GM12864 (cell line): ENCODE measurements at regions not wholly inside any gene's neighbourhood (a gene's known extent, or its start where the extent isn't known, plus 50 kb on each side); places are given as distances from the start of the nearest gene placed in this dataset.

Experiments
- DNase-seq: peaks from one replicate; pipeline ENCODE4 v3.0.0-alpha.2; 2011; ENCODE audit warnings: low read depth
- H3K4me3 ChIP-seq: 2 replicates; pipeline ENCODE4 v1.5.1; 2011; ENCODE audit warnings: mild to moderate bottlenecking, low read depth, low read length, control low read depth
- TF ChIP-seq, protein P1 (sequence below): IDR thresholded peaks from 2 replicates; pipeline ENCODE4 v1.5.1; 2011; ENCODE audit warnings: low read depth, mild to moderate bottlenecking, moderate library complexity, low read length, control low read depth, inconsistent platforms; ENCODE audit errors: missing control alignments

DNA sequence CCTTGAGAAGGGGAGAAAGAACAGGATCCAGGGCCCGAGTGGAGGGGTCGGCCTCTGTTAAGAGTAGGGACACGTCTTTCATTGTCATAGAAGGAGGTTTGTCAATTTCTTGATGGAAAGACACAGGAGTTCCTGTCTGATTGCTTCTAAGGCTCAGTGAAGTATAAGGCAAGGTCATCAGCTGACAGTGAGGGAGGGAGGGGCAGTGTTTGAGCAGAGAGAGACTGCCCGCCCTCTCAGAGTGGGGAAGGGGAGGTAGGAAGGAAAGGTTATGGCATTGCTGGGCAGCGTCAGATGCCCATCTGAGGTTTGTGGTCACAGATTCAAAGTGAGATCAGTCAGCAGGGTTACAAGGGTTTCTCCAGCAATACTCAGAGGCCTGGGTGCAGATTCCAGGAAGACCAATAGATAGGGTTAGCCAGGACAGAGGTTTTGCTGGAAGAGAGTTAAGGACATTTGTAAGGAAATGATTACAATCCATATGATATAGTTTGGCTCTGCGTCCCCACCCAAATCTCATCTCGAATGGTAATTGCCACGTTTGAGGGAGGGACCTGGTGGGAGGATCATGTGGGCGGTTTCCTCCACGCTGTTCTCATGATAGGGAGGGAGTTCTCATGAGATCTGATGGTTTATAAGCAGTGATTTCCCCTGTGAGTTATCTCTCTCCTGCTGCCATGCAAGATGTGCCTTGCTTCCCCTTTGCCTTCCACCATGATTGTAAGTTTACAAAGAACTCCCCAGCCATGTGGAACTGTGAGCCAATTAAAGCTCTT lies 127.2 kb upstream of the GJB5 start:
- DNase-seq, result no peak
- TF ChIP-seq, protein P1, sequence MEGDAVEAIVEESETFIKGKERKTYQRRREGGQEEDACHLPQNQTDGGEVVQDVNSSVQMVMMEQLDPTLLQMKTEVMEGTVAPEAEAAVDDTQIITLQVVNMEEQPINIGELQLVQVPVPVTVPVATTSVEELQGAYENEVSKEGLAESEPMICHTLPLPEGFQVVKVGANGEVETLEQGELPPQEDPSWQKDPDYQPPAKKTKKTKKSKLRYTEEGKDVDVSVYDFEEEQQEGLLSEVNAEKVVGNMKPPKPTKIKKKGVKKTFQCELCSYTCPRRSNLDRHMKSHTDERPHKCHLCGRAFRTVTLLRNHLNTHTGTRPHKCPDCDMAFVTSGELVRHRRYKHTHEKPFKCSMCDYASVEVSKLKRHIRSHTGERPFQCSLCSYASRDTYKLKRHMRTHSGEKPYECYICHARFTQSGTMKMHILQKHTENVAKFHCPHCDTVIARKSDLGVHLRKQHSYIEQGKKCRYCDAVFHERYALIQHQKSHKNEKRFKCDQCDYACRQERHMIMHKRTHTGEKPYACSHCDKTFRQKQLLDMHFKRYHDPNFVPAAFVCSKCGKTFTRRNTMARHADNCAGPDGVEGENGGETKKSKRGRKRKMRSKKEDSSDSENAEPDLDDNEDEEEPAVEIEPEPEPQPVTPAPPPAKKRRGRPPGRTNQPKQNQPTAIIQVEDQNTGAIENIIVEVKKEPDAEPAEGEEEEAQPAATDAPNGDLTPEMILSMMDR, result no peak
- no peak overlapping the region for H3K4me3 ChIP-seq

DNA sequence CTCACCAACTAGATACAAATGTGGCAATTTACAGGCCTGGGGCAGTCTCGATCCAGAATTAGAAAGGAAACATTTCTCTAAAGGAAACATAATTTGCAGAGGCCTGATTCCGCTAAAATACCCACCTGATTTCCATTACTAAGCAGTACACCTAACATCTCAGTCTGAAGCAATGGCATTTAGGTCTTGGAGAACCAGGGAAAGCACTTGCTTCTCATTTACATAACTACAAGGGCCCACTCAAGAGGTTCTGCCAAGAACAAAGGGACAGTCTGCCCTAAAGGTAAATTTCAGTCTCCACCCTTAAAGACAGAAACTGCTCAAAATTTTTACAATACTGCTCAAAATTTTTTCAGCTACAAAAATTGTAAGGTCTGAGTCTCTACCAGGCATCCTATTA lies 123.7 kb upstream of the GJB5 start:
- no peak for DNase-seq
- TF ChIP-seq, protein P1, result no peak
- H3K4me3 ChIP-seq, result no peak overlapping the region

DNA sequence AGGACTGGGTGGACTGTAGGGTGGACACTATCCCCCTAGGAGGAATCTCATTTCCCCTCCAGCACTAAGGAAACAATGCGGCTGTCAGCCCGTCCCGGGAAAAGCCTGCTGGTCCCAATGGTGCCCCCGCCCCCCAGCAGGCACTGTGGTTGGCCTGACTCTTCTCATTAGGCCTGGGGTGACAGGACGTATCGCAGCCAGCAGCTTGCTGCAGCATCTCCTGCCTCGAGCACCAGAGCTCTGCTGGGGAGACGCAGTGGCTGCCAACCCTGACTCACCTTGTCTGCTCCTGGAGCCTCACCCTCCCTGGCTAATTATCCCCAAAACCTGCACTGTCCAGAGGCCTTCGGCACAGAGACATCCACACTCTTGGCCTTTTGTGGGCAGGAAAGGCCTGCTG lies 115.1 kb upstream of the GJB5 start:
- TF ChIP-seq, protein P1, result no peak
- DNase-seq, result no peak
- H3K4me3 ChIP-seq, result no peak overlapping the region

DNA sequence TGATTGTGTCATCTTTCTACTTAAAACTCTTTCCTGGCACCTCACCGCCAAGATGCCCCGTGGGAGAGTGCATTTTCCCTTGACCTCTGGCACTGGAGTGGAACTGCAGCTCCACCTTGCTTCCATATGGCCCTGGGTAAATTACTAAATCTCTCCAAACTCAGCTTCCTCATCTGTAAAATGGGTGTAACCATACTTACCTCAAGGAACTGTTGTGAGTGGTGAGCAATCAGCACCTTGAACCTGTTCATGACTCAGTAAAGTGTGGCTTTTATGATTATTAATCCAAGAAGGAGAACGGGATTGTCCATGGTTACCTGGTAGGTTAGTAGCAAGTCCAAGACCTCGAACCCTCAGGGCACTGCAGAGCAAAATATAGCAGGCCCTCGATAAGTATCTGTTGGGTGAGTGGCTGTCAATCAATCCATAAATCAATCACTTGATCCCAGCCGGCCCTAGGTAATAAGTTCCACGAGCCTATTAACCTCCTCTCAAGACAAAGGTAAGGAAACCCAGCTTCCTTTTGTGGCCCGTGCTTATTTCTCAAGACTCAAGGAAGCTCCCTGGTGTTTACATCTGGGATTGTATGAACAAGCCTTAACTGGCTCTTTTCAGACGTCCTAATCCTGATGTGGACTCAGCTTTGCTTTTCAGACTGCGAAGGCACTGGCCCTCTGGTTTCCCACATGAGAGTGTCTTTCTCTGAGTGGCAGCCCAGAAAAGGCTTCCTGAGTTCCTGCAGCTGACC lies 114.0 kb upstream of the GJB5 start:
- no peak for DNase-seq
- TF ChIP-seq, protein P1, result no peak
- H3K4me3 ChIP-seq, result no peak overlapping the region

DNA sequence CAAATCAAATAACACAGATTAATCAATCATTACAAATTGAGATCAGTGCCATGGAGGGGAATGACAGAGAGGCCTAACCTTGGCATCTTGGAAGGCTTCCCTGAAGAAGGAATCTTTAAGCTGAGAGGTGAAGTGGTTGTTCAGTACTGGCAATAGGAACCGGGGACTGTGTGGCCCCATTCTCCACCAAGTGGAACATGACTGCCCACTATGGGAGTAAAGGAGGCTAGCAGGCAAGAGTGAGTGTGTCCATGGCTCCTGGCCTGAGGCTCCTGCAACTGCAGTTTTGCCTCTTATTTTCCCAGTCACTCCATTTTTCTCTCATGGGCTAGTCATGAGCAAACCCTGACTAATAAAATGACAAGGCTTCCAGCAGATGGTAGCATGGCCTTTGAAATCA lies 112.2 kb upstream of the GJB5 start:
- no peak for DNase-seq
- no peak overlapping the region for H3K4me3 ChIP-seq
- TF ChIP-seq, protein P1, result no peak

DNA sequence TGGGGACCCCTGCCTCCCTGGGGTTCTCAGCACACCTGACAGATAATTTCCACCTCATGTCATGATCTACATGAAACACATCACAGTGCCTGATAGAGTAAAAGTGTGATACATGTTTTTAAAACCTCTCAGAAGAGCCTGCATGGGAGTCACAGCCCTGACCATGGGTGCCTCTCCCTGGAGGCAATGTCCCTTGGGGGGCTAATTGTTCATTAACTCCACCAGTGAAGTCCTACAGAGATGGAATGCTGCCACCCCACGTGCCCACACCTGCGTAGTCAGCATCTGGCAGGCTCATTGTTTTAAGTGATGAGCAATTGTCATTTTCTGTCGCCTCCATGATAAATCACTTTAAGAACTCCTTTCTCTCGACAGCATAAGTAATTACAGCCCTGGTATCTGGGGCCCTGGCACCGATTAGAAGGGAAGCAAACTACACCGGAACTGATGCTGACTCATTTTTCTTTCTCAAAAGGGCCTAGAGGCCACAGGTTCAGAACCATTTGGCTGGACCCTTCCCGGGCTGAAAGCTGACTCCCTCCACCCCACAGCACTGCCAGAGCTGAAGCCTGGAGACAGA lies 109.6 kb upstream of the GJB5 start:
- no peak for DNase-seq

More for the DNA sequence above, 109.6 kb upstream of the GJB5 start:
- no peak overlapping the region for H3K4me3 ChIP-seq
- TF ChIP-seq, protein P1, result no peak
